Adipose tissue (tissue), 3 donors: ENCODE measurements at regions not wholly inside any gene's neighbourhood (a gene's known extent, or its start where the extent isn't known, plus 50 kb on each side); places are given as distances from the start of the nearest gene placed in this dataset.

Source experiments
- H3K27ac ChIP-seq: one replicate; pipeline ENCODE4 v1.5.1; 2013; ENCODE audit warnings: low read depth, low read length
- WGBS, 3 donors: extraction: QIAGEN DNeasy Blood & Tissue Kit; methylation state at CpG; one replicate each; pipeline ENCODE4 v1.1.7; 2013; 5-methylcytosine and 5-hydroxymethylcytosine counted together
- donor health status: healthy with polysubstance abuse.
- donor health status: Bipolar disorder and iron deficiency.
- donor health status: healthy.

GRCh38 chr2:38178556-38179419, 102.8 kb upstream of the CYP1B1 start:
- WGBS, 3 donors, result 29 to 41% (median 31%) methylated on average over 5 of the region's 5 CpGs
- H3K27ac ChIP-seq, result peak overlapping the region; percentile 9

DNA sequence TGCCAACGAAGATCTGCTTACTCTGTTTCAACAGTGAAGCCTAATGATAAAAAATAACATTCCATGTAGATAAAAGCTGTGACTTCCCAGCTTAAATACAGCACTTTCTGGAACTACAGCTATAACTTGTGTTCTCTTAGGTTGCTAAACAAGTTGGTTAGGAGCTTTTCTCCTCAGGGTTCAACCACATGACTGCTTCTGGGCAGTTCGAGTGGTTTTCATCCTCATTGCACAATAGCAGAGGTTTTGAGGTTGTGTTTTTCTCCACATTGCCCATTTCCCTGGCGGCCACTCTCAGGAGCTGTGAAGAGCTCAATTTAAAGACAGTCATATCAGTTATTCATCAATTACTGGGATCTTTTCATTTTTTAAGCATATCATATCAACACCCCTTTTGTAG, 102.2 kb upstream of the CYP1B1 start:
- WGBS, 3 donors, result 33 to 61% (median 42%) methylated on average over 3 of the region's 3 CpGs
- peak overlapping the region; percentile 9 for H3K27ac ChIP-seq

DNA sequence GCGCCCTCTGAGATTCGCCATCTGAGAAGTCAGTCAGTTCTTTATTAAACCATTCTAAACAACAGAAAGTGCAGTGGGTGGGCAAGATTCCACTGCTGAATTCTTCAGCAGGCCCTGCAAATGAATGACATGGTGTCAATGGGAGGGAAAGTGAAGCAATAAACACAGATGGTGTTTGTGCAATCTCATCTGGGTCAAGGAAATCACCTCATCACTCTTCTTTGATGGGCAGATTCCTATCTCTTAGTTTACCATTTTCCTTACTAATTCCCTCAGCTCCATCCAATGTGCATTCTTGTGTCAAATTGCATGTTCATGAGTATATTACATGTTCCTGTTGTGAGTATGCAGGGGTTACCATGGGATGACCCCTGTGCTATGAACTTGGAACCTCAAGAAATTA, 100.7 kb upstream of the CYP1B1 start:
- WGBS, 3 donors, result 75 to 94% (median 88%) methylated on average over 2 of the region's 2 CpGs
- peak overlapping the region; percentile 64 for H3K27ac ChIP-seq

DNA sequence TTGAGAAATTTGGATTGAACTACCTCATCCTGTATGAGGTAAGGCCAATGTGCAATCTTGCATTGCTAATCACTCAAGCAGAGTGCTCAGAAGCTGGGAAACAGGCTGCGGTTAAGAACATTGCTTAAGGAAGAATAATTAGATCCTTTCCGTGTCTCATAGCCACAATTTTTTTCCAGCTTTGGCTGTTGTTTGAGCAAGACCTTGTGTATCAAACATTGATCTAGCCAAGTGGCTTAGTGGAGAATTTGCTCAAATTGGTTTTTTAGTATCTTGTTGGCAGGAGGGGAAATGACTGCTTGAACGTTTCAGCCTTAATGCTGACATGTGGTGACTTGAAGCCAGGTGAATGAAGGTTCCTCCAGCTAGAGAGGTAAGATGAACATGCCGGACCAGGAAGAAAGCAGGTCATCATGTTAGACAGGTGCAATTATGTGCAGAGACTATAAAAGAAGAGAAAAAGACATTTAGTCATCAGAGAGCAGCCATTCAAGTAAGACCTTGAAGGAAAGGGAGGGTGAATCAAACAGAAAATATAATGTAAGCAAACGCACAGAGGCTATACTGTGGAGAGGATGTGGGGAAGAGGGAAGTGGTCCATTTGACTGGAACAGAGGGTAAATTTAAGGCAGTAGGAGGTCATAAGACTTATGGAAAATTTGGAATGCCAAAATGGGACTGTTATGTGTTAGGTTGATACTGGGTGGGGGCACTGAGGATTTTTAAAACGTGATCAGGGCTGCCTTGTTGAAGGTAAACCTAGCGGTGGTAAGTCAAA, 98.9 kb upstream of the CYP1B1 start:
- WGBS, 3 donors, result 55 to 59% (median 56%) methylated on average over 7 of the region's 7 CpGs

GRCh38 chr2:38174131-38174530, 98.2 kb upstream of the CYP1B1 start:
- H3K27ac ChIP-seq, result no peak overlapping the region
- 85 to 90% (median 87%) methylated on average over 2 of the region's 2 CpGs for WGBS, 3 donors

More for the DNA sequence above, 98.9 kb upstream of the CYP1B1 start:
- H3K27ac ChIP-seq, result no peak overlapping the region

GRCh38 chr2:38173683-38174082, 97.7 kb upstream of the CYP1B1 start:
- no peak overlapping the region for H3K27ac ChIP-seq
- WGBS, 3 donors, result 55 to 62% (median 60%) methylated on average over 4 of the region's 4 CpGs

DNA sequence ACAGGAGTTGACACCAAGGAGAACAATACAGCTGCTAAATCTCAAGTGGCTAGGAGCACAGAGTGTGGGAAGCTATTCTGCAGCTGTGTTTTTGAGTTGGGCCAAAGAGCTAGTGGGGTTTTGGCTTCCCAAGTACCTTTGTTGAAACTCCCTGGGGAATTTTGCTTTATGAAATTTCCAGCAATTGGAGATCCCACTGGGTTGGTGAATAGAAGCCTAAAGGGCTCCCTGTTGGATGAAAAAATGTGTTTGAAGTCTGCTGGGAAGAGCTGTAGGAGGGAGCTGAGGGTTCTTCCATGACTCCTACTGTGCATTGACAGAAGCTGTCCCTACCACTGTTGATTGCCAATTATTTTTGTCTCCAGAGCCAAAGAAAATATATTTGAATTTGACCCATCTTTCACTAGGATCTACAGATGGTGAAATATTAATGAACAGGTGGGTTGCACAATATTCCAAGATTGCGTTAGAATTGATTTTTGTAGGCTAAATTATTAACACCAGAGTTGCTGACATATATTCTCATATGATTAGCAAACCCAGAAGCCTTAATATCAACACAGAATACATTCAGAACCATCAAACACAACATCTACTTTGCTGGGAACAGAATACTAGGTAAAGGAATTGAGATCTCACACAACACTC, 95.4 kb upstream of the CYP1B1 start:
- WGBS, 3 donors, result 50 to 78% (median 59%) methylated on average over 1 of the region's 1 CpG
- no peak overlapping the region for H3K27ac ChIP-seq

- no peak overlapping the region for H3K27ac ChIP-seq
These were observed 94.8 kb upstream of the CYP1B1 start for GRCh38 chr2:38170733-38171132.

- H3K27ac ChIP-seq, result no peak overlapping the region
- 80 to 82% (median 81%) methylated on average over 3 of the region's 3 CpGs for WGBS, 3 donors
These were observed 94.1 kb upstream of the CYP1B1 start for GRCh38 chr2:38170067-38170466.

GRCh38 chr2:38168710-38169480, 92.9 kb upstream of the CYP1B1 start:
- H3K27ac ChIP-seq, result no peak overlapping the region
- WGBS, 3 donors, result 68 to 74% (median 71%) methylated on average over 5 of the region's 5 CpGs

DNA sequence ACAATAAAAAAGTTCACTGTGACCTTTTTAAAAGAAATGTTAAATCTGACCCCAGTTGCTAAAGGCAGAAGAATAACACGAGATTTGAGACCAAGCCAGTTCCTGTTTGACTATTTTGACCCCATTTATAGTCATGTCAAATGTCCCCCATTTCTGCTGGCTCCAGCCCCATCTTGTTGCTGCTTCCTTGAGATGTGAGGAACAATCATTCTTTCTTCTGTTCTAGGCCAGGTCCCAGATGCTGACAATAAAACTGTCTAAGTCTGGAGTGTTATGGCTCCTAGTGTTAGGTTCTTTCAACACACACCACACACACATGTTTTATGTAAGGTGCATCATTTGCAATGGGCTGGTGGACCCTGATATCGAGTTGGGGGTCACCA, 92.0 kb upstream of the CYP1B1 start:
- 50 to 75% (median 61%) methylated on average over 2 of the region's 2 CpGs for WGBS, 3 donors
- no peak overlapping the region for H3K27ac ChIP-seq

DNA sequence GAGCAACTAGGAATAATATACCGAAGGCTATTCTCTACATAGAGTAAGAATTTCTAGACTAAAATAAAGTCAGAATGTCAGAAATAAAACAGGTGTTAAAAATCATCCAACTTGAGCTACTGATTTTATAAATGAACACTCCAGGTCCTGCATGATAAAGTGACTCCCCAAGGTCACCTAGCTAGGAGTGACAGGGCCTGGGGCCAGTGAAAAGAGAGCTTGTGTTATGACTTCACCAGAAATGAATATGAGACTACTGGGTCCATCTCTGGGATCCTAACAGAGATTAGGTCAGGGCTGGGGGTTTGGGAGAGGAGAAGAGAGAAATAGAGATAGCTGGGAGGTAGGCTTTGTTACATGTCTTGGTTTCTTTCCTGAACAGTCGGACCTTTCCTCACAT, 89.7 kb upstream of the CYP1B1 start:
- 91 to 92% (median 92%) methylated on average over 2 of the region's 2 CpGs for WGBS, 3 donors
- no peak overlapping the region for H3K27ac ChIP-seq

DNA sequence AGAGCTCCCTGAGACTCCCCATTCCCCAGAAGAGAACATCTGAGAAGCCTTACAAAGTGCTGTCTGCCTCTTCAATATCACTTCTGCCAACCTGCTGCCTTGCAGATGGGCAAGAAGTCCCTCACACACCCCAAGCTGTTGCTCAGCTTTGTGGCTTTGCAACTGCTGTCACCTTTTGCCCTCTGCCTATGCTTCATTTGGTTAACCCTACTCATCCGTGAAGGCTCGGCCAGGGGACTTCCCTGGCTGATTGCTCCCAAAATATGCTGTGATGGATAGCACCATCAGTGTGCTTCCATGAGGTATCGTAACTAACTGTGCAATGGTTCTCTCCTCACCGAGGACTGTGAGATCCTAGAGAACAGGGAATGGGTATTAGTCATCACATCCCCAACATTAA, 88.9 kb upstream of the CYP1B1 start:
- H3K27ac ChIP-seq, result no peak overlapping the region
- 83 to 90% (median 90%) methylated on average over 4 of the region's 4 CpGs for WGBS, 3 donors

DNA sequence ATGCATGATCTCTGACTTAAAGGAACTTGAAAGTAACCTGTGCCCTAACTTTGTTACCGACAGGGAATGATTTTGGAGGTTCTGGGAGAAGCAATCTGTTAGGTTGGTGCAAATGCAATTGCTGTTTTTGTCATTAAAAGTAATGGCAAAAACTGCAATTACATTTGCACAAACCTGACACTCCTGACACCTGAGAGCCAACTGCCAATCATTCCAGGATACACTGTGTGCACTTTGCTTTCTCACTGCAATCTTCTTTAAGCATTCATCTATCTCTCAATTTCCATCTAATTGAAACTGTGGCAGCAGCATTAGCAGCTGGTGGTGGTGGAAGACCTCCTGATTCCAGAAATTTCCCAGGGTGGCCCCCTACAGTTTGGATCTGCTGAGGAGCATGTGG, 87.6 kb upstream of the CYP1B1 start:
- no peak overlapping the region for H3K27ac ChIP-seq
- 88% methylated on average over 1 of the region's 1 CpG for WGBS, 3 donors

GRCh38 chr2:38163006-38163405, 87.1 kb upstream of the CYP1B1 start:
- H3K27ac ChIP-seq, result no peak overlapping the region
- 66 to 83% (median 78%) methylated on average over 3 of the region's 3 CpGs for WGBS, 3 donors

DNA sequence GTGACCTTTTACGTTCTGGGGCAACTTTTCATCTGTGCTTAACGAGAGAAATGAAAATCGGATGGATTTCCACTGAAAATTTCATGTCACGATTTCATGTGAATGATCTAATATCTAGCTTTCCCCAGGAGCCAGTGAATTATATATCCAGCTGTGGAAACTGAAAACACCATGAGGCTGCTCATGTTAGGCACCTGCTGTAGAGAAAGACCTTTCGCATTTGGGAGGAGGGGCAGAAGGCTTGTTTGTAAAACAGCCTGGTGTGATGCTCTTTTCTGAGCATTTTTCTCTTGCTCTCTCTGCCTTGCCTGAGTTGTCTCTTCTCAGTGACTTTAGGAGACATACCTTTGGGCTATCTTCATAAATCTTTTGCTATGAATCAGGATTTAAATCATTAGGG, 84.6 kb upstream of the CYP1B1 start:
- H3K27ac ChIP-seq, result peak overlapping the region; percentile 24
- 80 to 96% (median 84%) methylated on average over 5 of the region's 5 CpGs for WGBS, 3 donors

DNA sequence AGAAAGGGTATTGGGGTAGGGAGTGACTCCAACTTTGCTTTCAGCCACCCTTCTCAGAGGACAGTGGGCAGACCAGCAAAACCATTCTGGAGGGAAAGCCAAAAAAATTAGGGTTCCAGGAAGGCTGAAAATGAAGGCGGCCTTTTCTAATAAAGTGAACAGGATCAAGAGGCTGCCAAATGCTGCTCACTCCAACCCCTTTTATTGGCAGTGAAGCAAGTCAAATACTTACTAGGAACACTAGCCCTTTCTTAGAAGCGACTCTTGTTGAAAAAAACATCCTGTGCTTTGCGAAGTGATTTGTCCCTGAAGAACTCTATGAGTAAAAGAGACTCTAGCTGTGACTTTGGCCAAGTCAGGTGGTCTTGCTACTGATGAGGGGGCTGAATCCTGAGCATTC, 83.6 kb upstream of the CYP1B1 start:
- WGBS, 3 donors, result 50 to 69% (median 60%) methylated on average over 3 of the region's 3 CpGs
- no peak overlapping the region for H3K27ac ChIP-seq

DNA sequence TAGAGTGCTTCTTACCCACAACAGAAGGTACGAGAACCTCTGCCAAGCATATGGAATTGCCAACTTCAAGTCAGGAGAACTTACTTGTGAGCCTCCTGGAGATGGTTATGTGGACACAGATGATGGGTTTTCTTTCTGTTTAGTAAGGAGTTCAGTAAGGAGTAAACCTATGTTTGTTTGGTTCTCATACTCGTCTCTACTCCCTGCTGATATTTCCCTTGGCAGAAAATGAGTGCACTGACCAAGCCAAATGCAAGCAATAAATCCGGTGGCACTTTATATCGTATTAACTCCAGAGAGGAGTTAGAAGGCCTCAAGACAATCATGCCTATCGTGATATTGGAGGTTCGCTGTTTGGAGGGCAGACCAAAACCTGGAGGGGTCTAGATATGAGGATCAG, 83.2 kb upstream of the CYP1B1 start:
- no peak overlapping the region for H3K27ac ChIP-seq
- whole genome bisulfite sequencing, 3 donors, result 70 to 80% (median 73%) methylated on average over 6 of the region's 6 CpGs
